ENCODE measurements at regions not wholly inside any gene's neighbourhood (a gene's known extent, or its start where the extent isn't known, plus 50 kb on each side); places are given as distances from the start of the nearest gene placed in this dataset.

GRCh38 chr1:72837781-72838180, 555.4 kb upstream of the NEGR1 start:
- TF ChIP-seq CTCF (IDR thresholded peaks at IDR 0.05) (no peak), POLR2A (IDR thresholded peaks at IDR 0.05) (no peak), EP300 (IDR thresholded peaks at IDR 0.05) (no peak)

Data from ovary (tissue), 3 donors.